HFFc6 (cell line): ENCODE measurements at regions not wholly inside any gene's neighbourhood (a gene's known extent, or its start where the extent isn't known, plus 50 kb on each side); places are given as distances from the start of the nearest gene placed in this dataset.
"Not testable (repeated sequence)": the region's sequence is repeated elsewhere in the genome, so short reads cannot be mapped to it uniquely, and the experiment has no call there.

Source experiments
- DNase-seq: peaks from one replicate; pipeline ENCODE4 v3.0.0-alpha.2; 2018
- H3K27ac Mint-ChIP-seq: 2 replicates; pipeline ENCODE4 v1.8.0; 2020; ENCODE audit warnings: mild to moderate bottlenecking, mixed read lengths
- H3K27me3 Mint-ChIP-seq: 2 replicates; pipeline ENCODE4 v1.8.0; 2021; ENCODE audit warnings: mild to moderate bottlenecking, moderate library complexity, mixed read lengths; ENCODE audit not compliant: insufficient read depth
- H3K36me3 Mint-ChIP-seq: 2 replicates; pipeline ENCODE4 v1.8.0; 2021; ENCODE audit warnings: low read depth, mixed read lengths
- H3K4me1 Mint-ChIP-seq: 2 replicates; pipeline ENCODE4 v1.8.0; 2020; ENCODE audit warnings: low read depth, mixed read lengths
- H3K4me3 Mint-ChIP-seq: 2 replicates; pipeline ENCODE4 v1.8.0; 2020; ENCODE audit warnings: mild to moderate bottlenecking, moderate library complexity, mixed read lengths
- H3K9me3 Mint-ChIP-seq: 2 replicates; pipeline ENCODE4 v1.8.0; 2020; ENCODE audit warnings: mild to moderate bottlenecking, mixed read lengths
- TF ChIP-seq, protein P1 (sequence below): fragments of 200-600 bp; sonication (generic); IDR thresholded peaks from 2 replicates; pipeline ENCODE4 v1.5.0; 2021; ENCODE audit warnings: antibody characterized with exemption, mild to moderate bottlenecking

GRCh38 chr2:116819355-116819754 is 995.1 kb upstream of the DDX18 start:
- Mint-ChIP-seq H3K27ac (no peak overlapping the region), H3K9me3 (peaks cover 38% of the 10 kb centered on the region), H3K4me3 (no peak overlapping the region), H3K36me3 (no peaks in the 10 kb centered on the region), H3K27me3 (no peaks in the 10 kb centered on the region), H3K4me1 (no peaks in the 10 kb centered on the region)
- no peak for DNase-seq
- TF ChIP-seq, protein P1, sequence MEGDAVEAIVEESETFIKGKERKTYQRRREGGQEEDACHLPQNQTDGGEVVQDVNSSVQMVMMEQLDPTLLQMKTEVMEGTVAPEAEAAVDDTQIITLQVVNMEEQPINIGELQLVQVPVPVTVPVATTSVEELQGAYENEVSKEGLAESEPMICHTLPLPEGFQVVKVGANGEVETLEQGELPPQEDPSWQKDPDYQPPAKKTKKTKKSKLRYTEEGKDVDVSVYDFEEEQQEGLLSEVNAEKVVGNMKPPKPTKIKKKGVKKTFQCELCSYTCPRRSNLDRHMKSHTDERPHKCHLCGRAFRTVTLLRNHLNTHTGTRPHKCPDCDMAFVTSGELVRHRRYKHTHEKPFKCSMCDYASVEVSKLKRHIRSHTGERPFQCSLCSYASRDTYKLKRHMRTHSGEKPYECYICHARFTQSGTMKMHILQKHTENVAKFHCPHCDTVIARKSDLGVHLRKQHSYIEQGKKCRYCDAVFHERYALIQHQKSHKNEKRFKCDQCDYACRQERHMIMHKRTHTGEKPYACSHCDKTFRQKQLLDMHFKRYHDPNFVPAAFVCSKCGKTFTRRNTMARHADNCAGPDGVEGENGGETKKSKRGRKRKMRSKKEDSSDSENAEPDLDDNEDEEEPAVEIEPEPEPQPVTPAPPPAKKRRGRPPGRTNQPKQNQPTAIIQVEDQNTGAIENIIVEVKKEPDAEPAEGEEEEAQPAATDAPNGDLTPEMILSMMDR, result peak; percentile 39; the same call in 1 of the 2 replicates

- Mint-ChIP-seq H3K4me1 (no peaks in the 10 kb centered on the region), H3K36me3 (no peaks in the 10 kb centered on the region), H3K4me3 (no peak overlapping the region), H3K27me3 (no peaks in the 10 kb centered on the region), H3K9me3 (peaks cover 38% of the 10 kb centered on the region), H3K27ac (no peak overlapping the region)
- TF ChIP-seq, protein P1, result no peak
- DNase-seq, result no peak
Measured at GRCh38 chr2:116820986-116821385, 993.5 kb upstream of the DDX18 start.

DNA sequence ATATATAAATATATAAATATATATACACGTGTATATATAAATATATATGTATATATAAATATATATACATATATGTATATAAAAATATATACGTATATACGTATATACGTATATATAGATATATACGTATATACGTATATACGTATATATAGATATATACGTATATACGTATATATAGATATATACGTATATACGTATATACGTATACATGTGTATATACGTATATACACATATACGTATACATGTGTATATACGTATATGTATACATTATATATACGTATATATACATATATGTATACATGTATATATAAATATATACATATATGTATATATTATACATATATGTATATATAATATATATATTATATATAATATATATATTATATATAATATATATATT is 984.9 kb upstream of the DDX18 start:
- not testable (repeated sequence) for H3K27me3 Mint-ChIP-seq, H3K4me1 Mint-ChIP-seq, DNase-seq, H3K36me3 Mint-ChIP-seq, H3K4me3 Mint-ChIP-seq, H3K9me3 Mint-ChIP-seq, H3K27ac Mint-ChIP-seq

DNA sequence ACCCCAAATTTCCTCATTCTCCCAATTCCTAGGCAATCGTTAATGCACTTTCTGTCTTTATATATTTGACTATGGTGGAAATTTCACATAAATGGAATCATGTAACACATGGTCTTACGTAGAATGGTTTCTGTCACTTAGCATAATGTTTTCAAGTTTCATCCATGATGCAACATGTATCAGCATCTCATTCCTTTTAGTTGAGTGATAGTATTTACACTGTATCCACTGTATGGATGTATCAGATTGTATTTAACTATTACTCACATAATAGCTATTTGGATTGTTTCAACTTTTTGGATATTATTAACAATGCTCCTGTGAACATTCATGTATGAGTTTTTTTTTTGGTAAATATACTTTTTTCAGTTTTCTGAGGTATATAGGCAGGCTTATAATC is 982.3 kb upstream of the DDX18 start:
- H3K36me3 Mint-ChIP-seq, result no peaks in the 10 kb centered on the region
- no peaks in the 10 kb centered on the region; the same call in 1 of the 2 replicates for H3K9me3 Mint-ChIP-seq
- TF ChIP-seq, protein P1, result no peak
- DNase-seq, result no peak
- H3K27ac Mint-ChIP-seq, result no peak overlapping the region
- no peaks in the 10 kb centered on the region for H3K4me1 Mint-ChIP-seq
- no peaks in the 10 kb centered on the region for H3K27me3 Mint-ChIP-seq
- H3K4me3 Mint-ChIP-seq, result no peak overlapping the region

- TF ChIP-seq, protein P1, result no peak
- no peak overlapping the region for H3K4me3 Mint-ChIP-seq
Measured at GRCh38 chr2:116833052-116833451, 981.4 kb upstream of the DDX18 start.

DNA sequence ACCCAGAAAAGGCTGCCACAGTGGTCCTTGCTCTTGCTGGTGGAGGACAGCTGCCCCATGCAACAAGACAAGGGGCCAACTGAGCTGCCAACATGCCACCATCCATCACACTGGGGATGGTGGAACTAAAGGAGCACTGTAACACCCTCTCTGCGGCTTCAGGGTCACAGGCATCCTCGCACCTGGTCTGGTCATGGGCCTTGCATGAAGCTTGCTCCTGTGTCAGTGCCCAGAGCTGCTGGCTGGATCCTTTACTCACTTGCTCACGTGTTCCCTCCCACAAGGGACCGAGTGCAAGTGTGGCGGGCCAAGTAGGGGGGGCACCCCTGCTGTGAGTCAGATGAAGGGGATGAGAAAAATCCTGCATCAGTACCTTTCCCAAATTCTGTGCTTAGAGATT is 972.3 kb upstream of the DDX18 start:
- Mint-ChIP-seq H3K4me1 (no peaks in the 10 kb centered on the region), H3K36me3 (no peaks in the 10 kb centered on the region; the same call in 1 of the 2 replicates), H3K27me3 (no peaks in the 10 kb centered on the region), H3K27ac (no peak overlapping the region), H3K4me3 (no peak overlapping the region), H3K9me3 (peaks cover 34% of the 10 kb centered on the region)
- no peak for DNase-seq
- TF ChIP-seq, protein P1, result no peak

More at GRCh38 chr2:116833052-116833451, 981.4 kb upstream of the DDX18 start:
- Mint-ChIP-seq H3K9me3 (no peaks in the 10 kb centered on the region; the same call in 1 of the 2 replicates), H3K4me1 (no peaks in the 10 kb centered on the region), H3K36me3 (no peaks in the 10 kb centered on the region), H3K27me3 (no peaks in the 10 kb centered on the region), H3K27ac (no peak overlapping the region)
- DNase-seq, result no peak
